ENCODE measurements at regions not wholly inside any gene's neighbourhood (a gene's known extent, or its start where the extent isn't known, plus 50 kb on each side); places are given as distances from the start of the nearest gene placed in this dataset.

- TF ChIP-seq CTCF (IDR thresholded peaks at IDR 0.05) = no peak
- no peak for TF ChIP-seq ZBTB43 (CRISPR knock-in tag; IDR thresholded peaks at IDR 0.05)
- TF ChIP-seq ZSCAN18 (CRISPR knock-in tag; IDR thresholded peaks at IDR 0.05) = no peak
- no peak for TF ChIP-seq SP1 (CRISPR knock-in tag; conservative IDR thresholded peaks at IDR 0.05)
- no peak for TF ChIP-seq MAX (CRISPR knock-in tag; IDR thresholded peaks at IDR 0.05)
- TF ChIP-seq CREB1 (CRISPR knock-in tag; IDR thresholded peaks at IDR 0.05) = no peak
- TF ChIP-seq NFYB (CRISPR knock-in tag; conservative IDR thresholded peaks at IDR 0.05; ENCODE audit: low read depth) = no peak
- no peak for TF ChIP-seq STAT6 (CRISPR knock-in tag; conservative IDR thresholded peaks at IDR 0.05; ENCODE audit: low read depth)
- TF ChIP-seq JUN (CRISPR knock-in tag; IDR thresholded peaks at IDR 0.05) = no peak
- no peak for TF ChIP-seq ZNF232 (CRISPR knock-in tag; IDR thresholded peaks at IDR 0.05)
Observed at GRCh38 chr17:73717690-73718089, 73.4 kb upstream of the SDK2 start.
